GM18508 (cell line): ENCODE measurements at regions not wholly inside any gene's neighbourhood (a gene's known extent, or its start where the extent isn't known, plus 50 kb on each side); places are given as distances from the start of the nearest gene placed in this dataset.

Experiments
- ATAC-seq: cut with Tn5 transposase; IDR thresholded peaks from one replicate; pipeline ENCODE4 v1.9.1; 2021; ENCODE audit warnings: moderate number of reproducible peaks; ENCODE audit not compliant: insufficient read depth, unreplicated experiment

- ATAC-seq, result no peak
These were observed 175.9 kb downstream of the RWDD3 start for GRCh38 chr1:95409901-95410300.

GRCh38 chr1:95415146-95415545 lies 181.1 kb downstream of the RWDD3 start:
- ATAC-seq, result no peak

- no peak for ATAC-seq
These were observed 192.8 kb downstream of the RWDD3 start for GRCh38 chr1:95426772-95427171.

GRCh38 chr1:95427525-95427924 lies 193.5 kb downstream of the RWDD3 start:
- ATAC-seq, result no peak

- no peak for ATAC-seq
These were observed 197.2 kb downstream of the RWDD3 start for GRCh38 chr1:95431235-95431634.

GRCh38 chr1:95435611-95436010 lies 201.6 kb downstream of the RWDD3 start:
- no peak for ATAC-seq

GRCh38 chr1:95437011-95437410 lies 203.0 kb downstream of the RWDD3 start:
- no peak for ATAC-seq

- ATAC-seq, result no peak
These were observed 203.8 kb downstream of the RWDD3 start for GRCh38 chr1:95437781-95438180.

- no peak for ATAC-seq
These were observed 204.4 kb downstream of the RWDD3 start for GRCh38 chr1:95438218-95438948.

- ATAC-seq, result no peak
These were observed 206.5 kb downstream of the RWDD3 start for GRCh38 chr1:95440511-95440910.

- no peak for ATAC-seq
These were observed 215.5 kb downstream of the RWDD3 start for GRCh38 chr1:95449516-95449915.

- no peak for ATAC-seq
These were observed 217.0 kb downstream of the RWDD3 start for GRCh38 chr1:95451054-95451453.

GRCh38 chr1:95451904-95452303 lies 217.9 kb downstream of the RWDD3 start:
- no peak for ATAC-seq

- ATAC-seq, result no peak
These were observed 219.0 kb downstream of the RWDD3 start for GRCh38 chr1:95453053-95453452.

- ATAC-seq, result no peak
These were observed 233.0 kb downstream of the RWDD3 start for GRCh38 chr1:95467036-95467435.

- no peak for ATAC-seq
These were observed 241.9 kb downstream of the RWDD3 start for GRCh38 chr1:95475686-95476457.

GRCh38 chr1:95496307-95496706 lies 262.3 kb downstream of the RWDD3 start:
- ATAC-seq, result no peak

- ATAC-seq, result no peak
These were observed 262.8 kb downstream of the RWDD3 start for GRCh38 chr1:95496773-95497172.

- no peak for ATAC-seq
These were observed 263.6 kb downstream of the RWDD3 start for GRCh38 chr1:95497566-95497965.

GRCh38 chr1:95503278-95504030 lies 269.4 kb downstream of the RWDD3 start:
- no peak for ATAC-seq

- no peak for ATAC-seq
These were observed 270.3 kb downstream of the RWDD3 start for GRCh38 chr1:95504321-95504720.
